Neural progenitor cell (in vitro differentiated cells): ENCODE measurements at regions not wholly inside any gene's neighbourhood (a gene's known extent, or its start where the extent isn't known, plus 50 kb on each side); places are given as distances from the start of the nearest gene placed in this dataset.

Experiments
- DNase-seq: peaks from one replicate; pipeline ENCODE4 v3.0.0-alpha.2; 2016; ENCODE audit warnings: low spot score
- H2AFZ ChIP-seq: fragments of 200-600 bp; sonication (generic); replicated peaks from 2 replicates; pipeline ENCODE4 v1.6.1; 2016; ENCODE audit warnings: antibody characterized with exemption
- H3F3A ChIP-seq: fragments of 200-600 bp; sonication (generic); 2 replicates; pipeline ENCODE4 v1.6.1; 2016; ENCODE audit warnings: antibody characterized with exemption, low read depth
- H3K27ac ChIP-seq: fragments of 200-600 bp; sonication (generic); 2 replicates; pipeline ENCODE4 v1.5.1; 2016; ENCODE audit warnings: mild to moderate bottlenecking
- H3K27me3 ChIP-seq: fragments of 200-600 bp; sonication (generic); 2 replicates; pipeline ENCODE4 v1.6.1; 2016; ENCODE audit warnings: mild to moderate bottlenecking, moderate library complexity
- H3K36me3 ChIP-seq: fragments of 200-600 bp; sonication (generic); 2 replicates; pipeline ENCODE4 v1.5.1; 2016
- H3K4me1 ChIP-seq: fragments of 200-600 bp; sonication (generic); 2 replicates; pipeline ENCODE4 v1.6.1; 2016; ENCODE audit warnings: mixed run types
- H3K4me2 ChIP-seq: fragments of 200-600 bp; sonication (generic); 2 replicates; pipeline ENCODE4 v1.6.1; 2016
- H3K4me3 ChIP-seq: fragments of 200-600 bp; sonication (generic); 2 replicates; pipeline ENCODE4 v1.5.1; 2016
- H3K79me2 ChIP-seq: fragments of 200-600 bp; sonication (generic); 2 replicates; pipeline ENCODE4 v1.6.1; 2016; ENCODE audit warnings: low read depth
- H3K9ac ChIP-seq: fragments of 200-600 bp; sonication (generic); 2 replicates; pipeline ENCODE4 v1.6.1; 2016
- H3K9me3 ChIP-seq: fragments of 200-600 bp; sonication (generic); 2 replicates; pipeline ENCODE4 v1.5.1; 2016; ENCODE audit warnings: low read depth
- H4K20me1 ChIP-seq: fragments of 200-600 bp; sonication (generic); 2 replicates; pipeline ENCODE4 v1.6.1; 2016; ENCODE audit warnings: low read depth
- H3K27ac Mint-ChIP-seq: 3 replicates; pipeline ENCODE4 v1.8.0; 2021; ENCODE audit warnings: mixed read lengths
- H3K27me3 Mint-ChIP-seq: 2 replicates; pipeline ENCODE4 v1.8.0; 2022; ENCODE audit warnings: low read depth, mild to moderate bottlenecking, inconsistent platforms, moderate library complexity, mixed read lengths; ENCODE audit not compliant: insufficient read depth
- H3K36me3 Mint-ChIP-seq: 3 replicates; pipeline ENCODE4 v1.8.0; 2021; ENCODE audit warnings: mixed read lengths
- H3K4me1 Mint-ChIP-seq: 3 replicates; pipeline ENCODE4 v1.8.0; 2021; ENCODE audit warnings: mixed read lengths
- H3K4me3 Mint-ChIP-seq: 3 replicates; pipeline ENCODE4 v1.8.0; 2021; ENCODE audit warnings: mild to moderate bottlenecking, moderate library complexity, mixed read lengths
- H3K9me3 Mint-ChIP-seq: 3 replicates; pipeline ENCODE4 v1.8.0; 2020; ENCODE audit warnings: mixed read lengths
- EZH2 ChIP-seq: fragments of 200-600 bp; sonication (generic); IDR thresholded peaks from 2 replicates; pipeline ENCODE4 v1.6.1; 2017; ENCODE audit warnings: antibody characterized with exemption, mild to moderate bottlenecking, moderate library complexity
- EZH2phosphoT487 ChIP-seq: fragments of 200-600 bp; sonication (generic); IDR thresholded peaks from 2 replicates; pipeline ENCODE4 v1.6.1; 2017; ENCODE audit warnings: antibody characterized with exemption
- TF ChIP-seq, protein P1 (sequence below): fragments of 200-600 bp; sonication (generic); IDR thresholded peaks from 2 replicates; pipeline ENCODE4 v1.5.1; 2017; ENCODE audit warnings: antibody characterized with exemption, mild to moderate bottlenecking

DNA sequence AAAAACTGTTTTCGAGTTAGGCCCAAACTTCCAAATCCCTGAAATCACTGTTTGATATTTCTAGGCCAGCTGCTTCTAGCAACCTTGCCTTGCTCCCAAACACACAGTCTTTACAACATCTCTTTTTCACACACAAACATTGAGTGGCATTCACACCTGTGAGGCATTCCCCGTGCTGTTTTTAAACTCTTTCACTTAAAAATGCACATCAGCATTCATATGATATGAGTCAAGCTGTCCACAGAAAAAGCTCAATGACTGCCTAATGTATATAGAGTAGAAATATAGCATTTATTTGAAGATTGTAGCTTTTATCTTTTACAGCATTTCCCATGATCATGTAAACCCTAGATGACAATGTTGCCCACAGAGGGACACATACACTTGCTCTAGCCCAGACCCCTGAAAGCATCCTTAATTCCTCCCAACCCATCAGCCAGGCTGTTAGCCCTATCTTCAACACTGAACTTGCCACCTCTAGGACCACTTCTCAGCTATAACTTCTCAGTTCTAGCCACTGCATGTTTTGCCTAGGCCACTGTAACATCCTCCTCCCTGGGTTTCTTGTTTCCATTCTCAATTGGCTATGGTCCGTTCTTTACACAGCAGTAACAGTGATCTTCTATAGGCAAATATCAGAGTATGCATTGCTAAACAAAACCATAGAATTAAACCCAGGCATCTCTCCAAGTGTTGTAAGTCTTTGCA is 782.6 kb downstream of the DIPK2A start:
- no peak for DNase-seq
- H3K27me3 ChIP-seq, result no peaks in the 10 kb centered on the region
- no peaks in the 10 kb centered on the region for H3F3A ChIP-seq
- Mint-ChIP-seq H3K9me3 (no peaks in the 10 kb centered on the region), H3K4me3 (no peak overlapping the region), H3K4me1 (no peaks in the 10 kb centered on the region), H3K27ac (no peak overlapping the region), H3K27me3 (peaks cover 2% of the 10 kb centered on the region), H3K36me3 (no peaks in the 10 kb centered on the region)
- no peaks in the 10 kb centered on the region for H4K20me1 ChIP-seq
- H3K4me2 ChIP-seq, result no peak overlapping the region
- TF ChIP-seq, protein P1, sequence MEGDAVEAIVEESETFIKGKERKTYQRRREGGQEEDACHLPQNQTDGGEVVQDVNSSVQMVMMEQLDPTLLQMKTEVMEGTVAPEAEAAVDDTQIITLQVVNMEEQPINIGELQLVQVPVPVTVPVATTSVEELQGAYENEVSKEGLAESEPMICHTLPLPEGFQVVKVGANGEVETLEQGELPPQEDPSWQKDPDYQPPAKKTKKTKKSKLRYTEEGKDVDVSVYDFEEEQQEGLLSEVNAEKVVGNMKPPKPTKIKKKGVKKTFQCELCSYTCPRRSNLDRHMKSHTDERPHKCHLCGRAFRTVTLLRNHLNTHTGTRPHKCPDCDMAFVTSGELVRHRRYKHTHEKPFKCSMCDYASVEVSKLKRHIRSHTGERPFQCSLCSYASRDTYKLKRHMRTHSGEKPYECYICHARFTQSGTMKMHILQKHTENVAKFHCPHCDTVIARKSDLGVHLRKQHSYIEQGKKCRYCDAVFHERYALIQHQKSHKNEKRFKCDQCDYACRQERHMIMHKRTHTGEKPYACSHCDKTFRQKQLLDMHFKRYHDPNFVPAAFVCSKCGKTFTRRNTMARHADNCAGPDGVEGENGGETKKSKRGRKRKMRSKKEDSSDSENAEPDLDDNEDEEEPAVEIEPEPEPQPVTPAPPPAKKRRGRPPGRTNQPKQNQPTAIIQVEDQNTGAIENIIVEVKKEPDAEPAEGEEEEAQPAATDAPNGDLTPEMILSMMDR, result no peak
- TF ChIP-seq EZH2, result no peak
- TF ChIP-seq EZH2phosphoT487, result no peak
- no peaks in the 10 kb centered on the region for H3K4me1 ChIP-seq
- no peaks in the 10 kb centered on the region for H3K9me3 ChIP-seq
- no peaks in the 10 kb centered on the region for H3K79me2 ChIP-seq
- no peak overlapping the region for H3K4me3 ChIP-seq
- no peak overlapping the region for H2AFZ ChIP-seq
- H3K36me3 ChIP-seq, result no peaks in the 10 kb centered on the region
- H3K27ac ChIP-seq, result no peak overlapping the region
- H3K9ac ChIP-seq, result no peak overlapping the region

DNA sequence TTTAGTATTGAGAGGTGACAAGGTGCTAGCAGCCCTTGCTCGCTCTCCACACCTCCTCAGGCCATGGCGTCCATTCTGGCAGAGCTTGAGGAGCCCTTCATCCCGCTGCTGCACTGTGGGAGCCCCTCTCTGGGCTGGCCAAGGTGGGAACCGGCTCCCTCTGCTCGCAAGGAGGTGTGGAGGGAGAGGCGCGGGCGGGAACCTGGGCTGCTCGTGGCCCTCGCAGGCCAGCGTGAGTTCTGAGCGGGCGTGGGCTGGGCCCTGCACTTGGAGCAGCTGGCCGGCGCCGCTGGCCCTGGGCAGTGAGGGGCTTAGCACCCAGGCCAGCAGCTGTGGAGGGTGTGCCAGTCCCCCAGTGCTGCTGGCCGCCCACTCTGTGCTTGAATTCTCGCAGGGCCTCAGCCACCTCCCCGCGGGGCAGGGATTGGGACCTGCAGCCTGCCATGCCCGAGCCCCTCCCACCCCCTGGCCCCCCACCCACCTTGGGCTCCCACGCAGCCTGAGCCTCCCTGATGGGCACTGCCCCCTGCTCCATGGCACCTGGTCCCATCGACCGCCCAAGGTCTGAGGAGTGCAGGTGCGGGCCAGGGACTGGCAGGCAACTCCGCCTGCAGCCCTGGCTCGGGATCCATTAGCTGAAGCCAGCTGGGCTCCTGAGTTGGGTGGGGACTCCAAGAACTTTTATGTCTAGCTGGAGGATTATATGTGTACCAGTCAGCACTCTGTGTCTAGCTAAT is 785.2 kb downstream of the DIPK2A start:
- H3K4me3 ChIP-seq, result no peak overlapping the region
- H3K79me2 ChIP-seq, result no peaks in the 10 kb centered on the region
- no peak overlapping the region for H3K27ac ChIP-seq
- no peaks in the 10 kb centered on the region for H3K36me3 ChIP-seq
- Mint-ChIP-seq H3K9me3 (no peaks in the 10 kb centered on the region), H3K27ac (no peak overlapping the region), H3K36me3 (no peaks in the 10 kb centered on the region), H3K4me1 (no peaks in the 10 kb centered on the region), H3K4me3 (no peak overlapping the region), H3K27me3 (peaks cover 2% of the 10 kb centered on the region)
- no peaks in the 10 kb centered on the region for H3F3A ChIP-seq
- no peaks in the 10 kb centered on the region for H3K9me3 ChIP-seq
- TF ChIP-seq, protein P1, result no peak
- TF ChIP-seq EZH2 (no peak), EZH2phosphoT487 (no peak)
- H3K4me1 ChIP-seq, result no peaks in the 10 kb centered on the region
- DNase-seq, result no peak
- no peaks in the 10 kb centered on the region for H4K20me1 ChIP-seq
- no peak overlapping the region for H2AFZ ChIP-seq
- no peaks in the 10 kb centered on the region for H3K27me3 ChIP-seq
- H3K4me2 ChIP-seq, result no peak overlapping the region
- H3K9ac ChIP-seq, result no peak overlapping the region

DNA sequence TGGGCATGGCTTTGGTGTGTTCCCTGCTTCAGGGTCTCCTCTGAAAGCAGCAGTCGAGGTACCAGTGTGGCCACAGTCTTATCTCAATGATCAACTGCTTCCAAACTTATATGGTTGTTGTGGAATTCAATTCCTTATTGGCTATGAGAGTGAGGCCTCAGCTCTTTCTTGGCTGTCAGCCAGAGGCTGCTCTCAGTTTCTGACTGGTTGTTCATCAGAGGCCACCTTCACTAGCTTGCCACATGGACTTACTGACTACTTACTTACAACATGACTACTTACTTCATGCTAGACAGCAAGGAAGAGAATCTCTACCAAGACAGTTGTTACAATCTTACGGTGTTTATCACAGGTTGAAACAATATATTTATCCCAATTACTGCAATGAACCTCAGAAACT is 789.2 kb downstream of the DIPK2A start:
- no peak overlapping the region for H3K4me3 ChIP-seq
- TF ChIP-seq EZH2 (no peak), EZH2phosphoT487 (no peak)
- TF ChIP-seq, protein P1, result no peak
- H3F3A ChIP-seq, result no peaks in the 10 kb centered on the region
- Mint-ChIP-seq H3K27me3 (no peaks in the 10 kb centered on the region), H3K4me3 (no peak overlapping the region), H3K4me1 (no peaks in the 10 kb centered on the region), H3K27ac (no peak overlapping the region), H3K36me3 (no peaks in the 10 kb centered on the region), H3K9me3 (no peaks in the 10 kb centered on the region)
- no peaks in the 10 kb centered on the region for H4K20me1 ChIP-seq
- no peaks in the 10 kb centered on the region for H3K4me1 ChIP-seq
- no peak overlapping the region for H3K4me2 ChIP-seq
- H3K27ac ChIP-seq, result no peak overlapping the region
- no peaks in the 10 kb centered on the region for H3K27me3 ChIP-seq
- H3K36me3 ChIP-seq, result no peaks in the 10 kb centered on the region
- H2AFZ ChIP-seq, result peak overlapping the region; percentile 0
- no peak for DNase-seq
- H3K9ac ChIP-seq, result no peak overlapping the region
- H3K79me2 ChIP-seq, result no peaks in the 10 kb centered on the region
- no peaks in the 10 kb centered on the region for H3K9me3 ChIP-seq
